GM12873 (cell line): ENCODE measurements at regions not wholly inside any gene's neighbourhood (a gene's known extent, or its start where the extent isn't known, plus 50 kb on each side); places are given as distances from the start of the nearest gene placed in this dataset.

Experiments used
- CTCF ChIP-seq: IDR thresholded peaks from 2 replicates; pipeline ENCODE4 v1.5.1; 2012; ENCODE audit warnings: low read depth, mild to moderate bottlenecking, moderate library complexity, low read length, control low read depth; ENCODE audit not compliant: insufficient read depth; ENCODE audit errors: missing control alignments

- TF ChIP-seq CTCF, result no peak
Measured at GRCh38 chr5:8634219-8634618, 765.3 kb downstream of the MTRR start.

- no peak for TF ChIP-seq CTCF
Measured at GRCh38 chr5:8641786-8642505, 773.0 kb downstream of the MTRR start.

- TF ChIP-seq CTCF, result no peak
Measured at GRCh38 chr5:8644377-8644776, 775.4 kb downstream of the MTRR start.

- no peak for TF ChIP-seq CTCF
Measured at GRCh38 chr5:8647111-8647510, 778.2 kb downstream of the MTRR start.

- no peak for TF ChIP-seq CTCF
Measured at GRCh38 chr5:8650186-8650585, 781.2 kb downstream of the MTRR start.

GRCh38 chr5:8660133-8660893 lies 791.4 kb downstream of the MTRR start:
- TF ChIP-seq CTCF, result no peak

GRCh38 chr5:8663374-8663773 lies 794.4 kb downstream of the MTRR start:
- TF ChIP-seq CTCF, result no peak
